ENCODE measurements at regions not wholly inside any gene's neighbourhood (a gene's known extent, or its start where the extent isn't known, plus 50 kb on each side); places are given as distances from the start of the nearest gene placed in this dataset.

GRCh38 chr18:47602273-47602897 lies 328.1 kb downstream of the SMAD2 start:
- Histone ChIP-seq H3K9ac (no peak overlapping the region), H3K36me3 (no peaks in the 10 kb centered on the region), H3K4me2 (no peak overlapping the region), H2AFZ (replicated peaks) (no peak overlapping the region), H3K4me3 (no peak overlapping the region), H4K20me1 (ENCODE audit: low read depth) (no peaks in the 10 kb centered on the region), H3K27me3 (no peaks in the 10 kb centered on the region), H3K4me1 (no peaks in the 10 kb centered on the region), H3F3A (ENCODE audit: low read depth) (no peaks in the 10 kb centered on the region), H3K9me3 (ENCODE audit: low read depth) (no peaks in the 10 kb centered on the region), H3K79me2 (ENCODE audit: low read depth) (no peaks in the 10 kb centered on the region), H3K27ac (no peak overlapping the region)
- Mint-ChIP-seq H3K9me3 (no peaks in the 10 kb centered on the region), H3K36me3 (no peaks in the 10 kb centered on the region), H3K27me3 (ENCODE audit: insufficient read depth, low read depth) (peaks cover 10% of the 10 kb centered on the region), H3K4me3 (no peak overlapping the region), H3K27ac (no peak overlapping the region), H3K4me1 (no peaks in the 10 kb centered on the region)
- no peak for DNase-seq (ENCODE audit: low spot score)
- TF ChIP-seq EZH2phosphoT487 (IDR thresholded peaks at IDR 0.05) (no peak), CTCF (IDR thresholded peaks at IDR 0.05) (no peak), EZH2 (IDR thresholded peaks at IDR 0.05) (no peak)

DNA sequence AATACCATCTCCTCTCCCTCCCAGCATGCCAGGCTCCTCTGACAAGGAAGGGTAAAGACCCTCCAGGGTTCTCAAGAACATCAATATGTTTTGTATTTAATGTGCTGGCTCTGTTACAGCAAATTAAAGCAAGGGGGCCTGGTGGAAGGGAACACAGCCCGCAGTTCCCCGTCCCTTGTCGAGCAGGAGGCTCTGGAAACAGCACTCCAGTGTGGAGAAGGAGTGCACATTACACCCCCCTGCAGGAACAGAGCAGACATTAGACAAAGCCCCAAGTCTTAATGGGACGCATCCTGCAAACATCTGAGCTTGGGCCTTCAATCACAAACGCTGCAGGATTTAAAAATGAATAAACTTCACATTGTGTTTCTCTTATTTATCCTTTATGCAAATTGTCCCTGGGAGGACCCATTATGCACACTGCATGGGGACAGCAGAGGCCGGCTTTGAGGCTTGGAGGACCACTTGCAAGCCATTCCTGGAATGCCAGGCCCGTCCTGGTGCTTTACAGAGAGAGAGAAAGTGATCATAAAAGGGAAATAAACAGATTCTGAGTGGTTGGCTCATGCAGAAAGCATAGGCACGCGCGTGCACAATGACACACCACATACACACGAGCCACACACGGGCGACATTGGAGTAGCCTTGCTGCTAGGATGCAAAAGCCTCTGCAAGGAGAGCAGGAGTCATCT lies 328.7 kb downstream of the SMAD2 start:
- Histone ChIP-seq H3K9ac (no peak overlapping the region), H2AFZ (replicated peaks) (no peak overlapping the region), H3K27me3 (no peaks in the 10 kb centered on the region), H3K4me3 (no peak overlapping the region), H3K79me2 (ENCODE audit: low read depth) (no peaks in the 10 kb centered on the region), H3K4me1 (no peaks in the 10 kb centered on the region), H3K4me2 (no peak overlapping the region), H3F3A (ENCODE audit: low read depth) (no peaks in the 10 kb centered on the region), H3K27ac (no peak overlapping the region), H4K20me1 (ENCODE audit: low read depth) (no peaks in the 10 kb centered on the region), H3K9me3 (ENCODE audit: low read depth) (no peaks in the 10 kb centered on the region), H3K36me3 (no peaks in the 10 kb centered on the region)
- Mint-ChIP-seq H3K4me1 (no peaks in the 10 kb centered on the region), H3K9me3 (no peaks in the 10 kb centered on the region), H3K36me3 (no peaks in the 10 kb centered on the region), H3K27me3 (ENCODE audit: insufficient read depth, low read depth) (peaks cover 10% of the 10 kb centered on the region), H3K27ac (no peak overlapping the region), H3K4me3 (no peak overlapping the region)
- TF ChIP-seq CTCF (IDR thresholded peaks at IDR 0.05) (peak; percentile 33), EZH2 (IDR thresholded peaks at IDR 0.05) (no peak)
- DNase-seq (ENCODE audit: low spot score): peak; percentile 36

GRCh38 chr18:47595831-47596501 lies 334.5 kb downstream of the SMAD2 start:
- Histone ChIP-seq H3K27ac (no peak overlapping the region), H3K4me3 (no peak overlapping the region), H3F3A (ENCODE audit: low read depth) (peaks cover 24% of the 10 kb centered on the region), H3K27me3 (no peaks in the 10 kb centered on the region), H3K9ac (no peak overlapping the region), H3K4me2 (no peak overlapping the region), H4K20me1 (ENCODE audit: low read depth) (peaks cover 10% of the 10 kb centered on the region), H2AFZ (replicated peaks) (no peak overlapping the region), H3K36me3 (no peaks in the 10 kb centered on the region), H3K4me1 (peaks cover 19% of the 10 kb centered on the region), H3K9me3 (ENCODE audit: low read depth) (no peaks in the 10 kb centered on the region), H3K79me2 (ENCODE audit: low read depth) (no peaks in the 10 kb centered on the region)
- H3K9me3 Mint-ChIP-seq: peaks cover 4% of the 10 kb centered on the region
- H3K27me3 Mint-ChIP-seq (ENCODE audit: insufficient read depth, low read depth): peaks cover 8% of the 10 kb centered on the region
- peak; percentile 28 for DNase-seq (ENCODE audit: low spot score)
- H3K27ac Mint-ChIP-seq: no peak overlapping the region
- H3K36me3 Mint-ChIP-seq: no peaks in the 10 kb centered on the region
- no peak overlapping the region for H3K4me3 Mint-ChIP-seq
- no peak for TF ChIP-seq EZH2phosphoT487 (IDR thresholded peaks at IDR 0.05)
- no peak for TF ChIP-seq EZH2 (IDR thresholded peaks at IDR 0.05)
- TF ChIP-seq CTCF (IDR thresholded peaks at IDR 0.05): peak; percentile 52
- peaks cover 17% of the 10 kb centered on the region for H3K4me1 Mint-ChIP-seq
